HL-60 (cell line): ENCODE measurements at regions not wholly inside any gene's neighbourhood (a gene's known extent, or its start where the extent isn't known, plus 50 kb on each side); places are given as distances from the start of the nearest gene placed in this dataset.

ENCODE experiments used
- CTCF ChIP-seq: IDR thresholded peaks from one replicate; pipeline ENCODE4 v1.5.1; 2011; ENCODE audit warnings: low read length, control low read depth, inconsistent platforms; ENCODE audit not compliant: insufficient read depth
- GABPA ChIP-seq: IDR thresholded peaks from 2 replicates; pipeline ENCODE4 v1.6.1; 2012; ENCODE audit warnings: low read depth
- POLR2AphosphoS5 ChIP-seq: IDR thresholded peaks from 2 replicates; pipeline ENCODE4 v1.6.1; 2012; ENCODE audit warnings: low read depth
- SPI1 ChIP-seq: IDR thresholded peaks from 2 replicates; pipeline ENCODE4 v1.6.1; 2012; ENCODE audit warnings: low read depth, mild to moderate bottlenecking, borderline replicate concordance

- no peak for TF ChIP-seq CTCF
- TF ChIP-seq POLR2AphosphoS5 = no peak
- TF ChIP-seq GABPA = no peak
- no peak for TF ChIP-seq SPI1
These were observed 220.2 kb downstream of the IRX2 start for GRCh38 chr5:2531318-2531717.
